ENCODE measurements at regions not wholly inside any gene's neighbourhood (a gene's known extent, or its start where the extent isn't known, plus 50 kb on each side); places are given as distances from the start of the nearest gene placed in this dataset.

DNA sequence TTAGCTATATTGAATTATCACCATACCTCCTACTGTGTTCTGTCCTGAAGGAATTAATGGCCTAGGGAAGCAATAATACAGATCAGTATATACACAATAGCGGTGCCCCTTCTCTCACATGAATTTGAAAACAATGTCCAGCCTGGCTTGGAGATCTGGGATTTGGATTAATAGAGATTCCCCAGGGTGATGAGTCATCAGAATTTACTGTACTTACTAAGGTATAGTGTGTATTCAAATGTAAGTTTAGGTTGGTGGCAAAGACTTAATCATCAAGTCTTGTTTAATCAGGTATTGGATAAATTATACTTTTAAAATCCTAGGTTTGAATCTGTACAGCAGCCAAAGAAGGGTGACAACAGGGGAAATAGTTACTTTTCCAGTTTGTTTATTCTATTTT lies 121.5 kb downstream of the FEM1C start:
- no peak for TF ChIP-seq EP300 (IDR thresholded peaks at IDR 0.05)
- TF ChIP-seq, protein P1, sequence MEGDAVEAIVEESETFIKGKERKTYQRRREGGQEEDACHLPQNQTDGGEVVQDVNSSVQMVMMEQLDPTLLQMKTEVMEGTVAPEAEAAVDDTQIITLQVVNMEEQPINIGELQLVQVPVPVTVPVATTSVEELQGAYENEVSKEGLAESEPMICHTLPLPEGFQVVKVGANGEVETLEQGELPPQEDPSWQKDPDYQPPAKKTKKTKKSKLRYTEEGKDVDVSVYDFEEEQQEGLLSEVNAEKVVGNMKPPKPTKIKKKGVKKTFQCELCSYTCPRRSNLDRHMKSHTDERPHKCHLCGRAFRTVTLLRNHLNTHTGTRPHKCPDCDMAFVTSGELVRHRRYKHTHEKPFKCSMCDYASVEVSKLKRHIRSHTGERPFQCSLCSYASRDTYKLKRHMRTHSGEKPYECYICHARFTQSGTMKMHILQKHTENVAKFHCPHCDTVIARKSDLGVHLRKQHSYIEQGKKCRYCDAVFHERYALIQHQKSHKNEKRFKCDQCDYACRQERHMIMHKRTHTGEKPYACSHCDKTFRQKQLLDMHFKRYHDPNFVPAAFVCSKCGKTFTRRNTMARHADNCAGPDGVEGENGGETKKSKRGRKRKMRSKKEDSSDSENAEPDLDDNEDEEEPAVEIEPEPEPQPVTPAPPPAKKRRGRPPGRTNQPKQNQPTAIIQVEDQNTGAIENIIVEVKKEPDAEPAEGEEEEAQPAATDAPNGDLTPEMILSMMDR (IDR thresholded peaks at IDR 0.05): no peak
- TF ChIP-seq POLR2AphosphoS5 (IDR thresholded peaks at IDR 0.05): no peak

All from upper lobe of left lung (tissue), 4 donors.